ENCODE measurements at regions not wholly inside any gene's neighbourhood (a gene's known extent, or its start where the extent isn't known, plus 50 kb on each side); places are given as distances from the start of the nearest gene placed in this dataset.
A peak's percentile ranks its signal among the peaks of the same experiment; 100 is the strongest.

GRCh38 chr4:81351654-81352445, 119.9 kb downstream of the RASGEF1B start:
- FAIRE-seq, result peak; percentile 16

GRCh38 chr4:81350040-81350439, 121.7 kb downstream of the RASGEF1B start:
- TF ChIP-seq POLR2AphosphoS5 (IDR thresholded peaks at IDR 0.05; ENCODE audit: low read depth, low read length) (no peak), SPI1 (IDR thresholded peaks at IDR 0.05; ENCODE audit: low read depth, low read length) (no peak), POLR2A (IDR thresholded peaks at IDR 0.05; ENCODE audit: low read depth, low read length) (no peak), TAF1 (IDR thresholded peaks at IDR 0.05; ENCODE audit: low read depth, low read length) (no peak)
- no peak for FAIRE-seq
- DNase-seq (ENCODE audit: insufficient read length, low spot score), result no peak

More at GRCh38 chr4:81351654-81352445, 119.9 kb downstream of the RASGEF1B start:
- peak; percentile 15 for DNase-seq (ENCODE audit: insufficient read length, low spot score)
- TF ChIP-seq POU2F2 (IDR thresholded peaks at IDR 0.05; ENCODE audit: low read depth, low read length) (no peak), PAX5 (IDR thresholded peaks at IDR 0.05; ENCODE audit: insufficient read depth, low read length, severe bottlenecking) (no peak)

- DNase-seq (ENCODE audit: insufficient read length, low spot score) (no peak), FAIRE-seq (no peak)
- TF ChIP-seq PAX5 (IDR thresholded peaks at IDR 0.05; ENCODE audit: insufficient read depth, low read length, severe bottlenecking) (no peak), POLR2AphosphoS5 (IDR thresholded peaks at IDR 0.05; ENCODE audit: low read depth, low read length) (no peak), SPI1 (IDR thresholded peaks at IDR 0.05; ENCODE audit: low read depth, low read length) (no peak), TAF1 (IDR thresholded peaks at IDR 0.05; ENCODE audit: low read depth, low read length) (no peak), POLR2A (IDR thresholded peaks at IDR 0.05; ENCODE audit: low read depth, low read length) (no peak), POU2F2 (IDR thresholded peaks at IDR 0.05; ENCODE audit: low read depth, low read length) (no peak)
Measured at GRCh38 chr4:81348778-81349094, 123.0 kb downstream of the RASGEF1B start.

- TF ChIP-seq PAX5 (IDR thresholded peaks at IDR 0.05; ENCODE audit: insufficient read depth, low read length, severe bottlenecking) (no peak), POLR2A (IDR thresholded peaks at IDR 0.05; ENCODE audit: low read depth, low read length) (no peak), SPI1 (IDR thresholded peaks at IDR 0.05; ENCODE audit: low read depth, low read length) (no peak), POU2F2 (IDR thresholded peaks at IDR 0.05; ENCODE audit: low read depth, low read length) (no peak), POLR2AphosphoS5 (IDR thresholded peaks at IDR 0.05; ENCODE audit: low read depth, low read length) (no peak), TAF1 (IDR thresholded peaks at IDR 0.05; ENCODE audit: low read depth, low read length) (no peak)
- DNase-seq (ENCODE audit: insufficient read length, low spot score) (no peak), FAIRE-seq (no peak)
Measured at GRCh38 chr4:81348086-81348777, 123.5 kb downstream of the RASGEF1B start.

- FAIRE-seq, result no peak
- no peak for TF ChIP-seq SPI1 (IDR thresholded peaks at IDR 0.05; ENCODE audit: low read depth, low read length)
- TF ChIP-seq PAX5 (IDR thresholded peaks at IDR 0.05; ENCODE audit: insufficient read depth, low read length, severe bottlenecking), result no peak
- no peak for TF ChIP-seq POLR2A (IDR thresholded peaks at IDR 0.05; ENCODE audit: low read depth, low read length)
- TF ChIP-seq POLR2AphosphoS5 (IDR thresholded peaks at IDR 0.05; ENCODE audit: low read depth, low read length), result no peak
- TF ChIP-seq TAF1 (IDR thresholded peaks at IDR 0.05; ENCODE audit: low read depth, low read length), result no peak
- TF ChIP-seq POU2F2 (IDR thresholded peaks at IDR 0.05; ENCODE audit: low read depth, low read length), result no peak
- no peak for DNase-seq (ENCODE audit: insufficient read length, low spot score)
Measured at GRCh38 chr4:81346719-81347118, 125.0 kb downstream of the RASGEF1B start.

GRCh38 chr4:81343536-81343935, 128.2 kb downstream of the RASGEF1B start:
- FAIRE-seq (no peak), DNase-seq (ENCODE audit: insufficient read length, low spot score) (no peak)
- TF ChIP-seq SPI1 (IDR thresholded peaks at IDR 0.05; ENCODE audit: low read depth, low read length) (no peak), POLR2AphosphoS5 (IDR thresholded peaks at IDR 0.05; ENCODE audit: low read depth, low read length) (no peak), PAX5 (IDR thresholded peaks at IDR 0.05; ENCODE audit: insufficient read depth, low read length, severe bottlenecking) (no peak), POU2F2 (IDR thresholded peaks at IDR 0.05; ENCODE audit: low read depth, low read length) (no peak), TAF1 (IDR thresholded peaks at IDR 0.05; ENCODE audit: low read depth, low read length) (no peak), POLR2A (IDR thresholded peaks at IDR 0.05; ENCODE audit: low read depth, low read length) (no peak)

- DNase-seq (ENCODE audit: insufficient read length, low spot score) (no peak), FAIRE-seq (no peak)
- TF ChIP-seq POLR2A (IDR thresholded peaks at IDR 0.05; ENCODE audit: low read depth, low read length) (no peak), PAX5 (IDR thresholded peaks at IDR 0.05; ENCODE audit: insufficient read depth, low read length, severe bottlenecking) (no peak), POU2F2 (IDR thresholded peaks at IDR 0.05; ENCODE audit: low read depth, low read length) (no peak), TAF1 (IDR thresholded peaks at IDR 0.05; ENCODE audit: low read depth, low read length) (no peak), SPI1 (IDR thresholded peaks at IDR 0.05; ENCODE audit: low read depth, low read length) (no peak), POLR2AphosphoS5 (IDR thresholded peaks at IDR 0.05; ENCODE audit: low read depth, low read length) (no peak)
Measured at GRCh38 chr4:81343046-81343445, 128.0 kb upstream of the PRKG2 start.

- no peak for TF ChIP-seq POU2F2 (IDR thresholded peaks at IDR 0.05; ENCODE audit: low read depth, low read length)
- TF ChIP-seq POLR2A (IDR thresholded peaks at IDR 0.05; ENCODE audit: low read depth, low read length), result no peak
- no peak for TF ChIP-seq SPI1 (IDR thresholded peaks at IDR 0.05; ENCODE audit: low read depth, low read length)
- no peak for TF ChIP-seq PAX5 (IDR thresholded peaks at IDR 0.05; ENCODE audit: insufficient read depth, low read length, severe bottlenecking)
- TF ChIP-seq TAF1 (IDR thresholded peaks at IDR 0.05; ENCODE audit: low read depth, low read length), result no peak
- no peak for TF ChIP-seq POLR2AphosphoS5 (IDR thresholded peaks at IDR 0.05; ENCODE audit: low read depth, low read length)
- FAIRE-seq (no peak), DNase-seq (ENCODE audit: insufficient read length, low spot score) (no peak)
Measured at GRCh38 chr4:81337211-81337610, 122.2 kb upstream of the PRKG2 start.

GRCh38 chr4:81335122-81335912, 120.3 kb upstream of the PRKG2 start:
- TF ChIP-seq TAF1 (IDR thresholded peaks at IDR 0.05; ENCODE audit: low read depth, low read length) (no peak), POLR2A (IDR thresholded peaks at IDR 0.05; ENCODE audit: low read depth, low read length) (no peak)
- FAIRE-seq (no peak), DNase-seq (ENCODE audit: insufficient read length, low spot score) (no peak)
